CD4-positive, alpha-beta T cell treated with Interferon alpha-2 for 1 hour (primary cell): ENCODE measurements at regions not wholly inside any gene's neighbourhood (a gene's known extent, or its start where the extent isn't known, plus 50 kb on each side); places are given as distances from the start of the nearest gene placed in this dataset.

Source experiments
- DNase-seq, 2 donors: peaks; one replicate each; pipeline ENCODE4 v3.0.0-alpha.2; 2020 to 2022

DNA sequence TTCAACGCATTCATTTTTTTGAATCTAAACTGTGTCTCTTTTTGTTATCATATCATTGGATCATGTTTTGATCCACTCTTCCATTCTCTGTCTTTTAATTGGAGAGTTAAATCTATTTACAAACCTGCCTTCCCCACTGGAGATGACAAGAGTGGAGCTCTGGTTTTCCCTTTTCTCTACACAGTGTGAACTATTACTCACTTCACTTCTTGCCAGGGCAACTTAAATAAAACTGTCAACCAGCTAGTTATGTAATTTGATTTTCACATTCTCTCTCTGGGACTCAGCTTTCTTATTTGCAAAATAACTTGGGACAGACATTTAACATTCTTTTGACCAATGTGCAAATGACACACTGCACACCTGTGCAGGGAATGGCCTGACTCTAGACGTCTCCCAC lies 230.8 kb upstream of the CST7 start:
- DNase-seq = no peak

DNA sequence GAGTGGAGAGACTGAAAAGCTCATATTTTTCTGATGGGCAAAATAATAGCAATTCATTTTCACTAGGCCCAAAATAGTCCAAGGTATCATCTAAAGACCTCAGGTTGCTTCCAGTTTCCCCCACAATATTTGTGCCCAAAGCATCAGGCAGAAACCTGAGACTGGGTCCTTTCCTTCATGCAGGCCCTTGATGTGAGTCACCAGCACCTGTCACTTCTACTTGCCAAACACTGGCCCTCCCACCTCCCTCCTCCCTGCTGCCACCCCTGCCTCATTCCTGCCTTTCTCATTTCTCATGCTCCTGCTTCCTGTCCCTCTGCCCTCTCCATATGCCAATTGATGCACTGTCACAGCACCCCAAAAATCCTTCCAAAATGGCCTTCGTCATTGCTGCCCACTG lies 230.4 kb upstream of the CST7 start:
- no peak for DNase-seq

DNA sequence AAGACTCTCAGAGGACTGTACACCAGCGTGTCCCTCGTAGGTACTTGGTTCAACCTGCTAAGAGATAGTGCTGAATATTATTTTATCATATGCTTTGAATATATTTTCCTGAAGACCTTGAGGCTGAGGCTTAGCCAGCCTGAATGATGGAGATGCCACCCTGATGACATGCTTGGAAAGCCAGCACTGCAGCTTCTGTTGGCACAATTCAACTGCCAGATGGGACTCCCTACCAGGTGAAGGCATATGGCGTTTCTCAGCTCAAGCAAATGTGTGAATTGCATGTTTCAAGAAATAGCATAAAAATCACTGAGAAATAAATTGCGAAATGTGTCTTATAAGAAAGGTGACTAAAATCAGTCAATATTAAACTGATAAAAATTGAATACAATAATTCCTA lies 228.1 kb upstream of the CST7 start:
- no peak for DNase-seq

DNA sequence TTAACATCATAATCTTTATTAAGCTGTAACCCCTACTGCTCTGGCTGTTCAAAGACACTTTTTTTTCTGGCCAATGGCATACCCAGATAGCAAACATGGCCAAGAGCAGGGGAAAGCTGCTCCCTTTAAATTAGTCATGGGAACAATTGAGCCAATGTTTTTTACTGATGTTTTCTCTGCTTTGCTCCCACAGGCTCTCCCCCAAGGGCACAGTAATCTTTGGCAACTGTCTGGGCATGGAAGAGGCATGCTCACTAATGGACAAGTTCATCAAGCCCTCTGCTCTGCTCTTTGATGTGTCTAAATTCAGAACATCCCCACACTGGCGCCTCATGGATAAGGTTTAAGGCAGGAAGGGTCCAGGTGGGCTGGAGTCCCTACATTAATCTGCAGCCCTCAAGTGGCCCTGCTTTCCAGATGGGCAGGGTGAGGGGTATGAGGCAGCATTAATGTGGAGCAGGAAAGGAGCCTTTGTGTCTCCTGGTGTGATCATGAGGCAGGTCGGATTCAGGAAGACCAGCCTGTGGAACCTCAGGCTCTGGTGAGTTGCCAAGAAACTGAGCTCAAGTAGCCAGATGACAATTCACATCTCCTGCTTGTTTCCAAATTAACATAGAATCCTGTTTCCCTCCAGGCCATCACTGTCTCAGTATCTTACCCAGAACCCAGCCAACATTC lies 227.0 kb upstream of the CST7 start:
- DNase-seq = no peak

DNA sequence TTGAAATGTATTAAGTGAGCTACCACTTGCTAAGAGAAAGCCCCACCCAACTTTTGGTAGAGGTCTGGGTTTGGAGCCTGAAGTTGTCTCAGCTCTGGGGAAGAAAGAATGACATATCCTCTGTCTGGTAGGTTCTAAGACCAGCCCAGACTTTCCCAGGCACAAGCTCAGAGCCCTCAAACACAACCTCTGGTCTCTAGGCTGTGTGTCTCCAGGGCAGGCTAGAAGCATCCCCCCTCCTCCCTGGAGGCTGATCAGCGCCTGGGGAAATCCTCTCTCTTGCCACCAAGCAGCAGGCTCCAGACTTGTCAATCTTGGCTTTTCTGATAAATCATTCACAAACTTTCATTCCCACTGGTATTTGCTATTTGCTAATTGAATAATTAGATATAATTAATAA lies 226.5 kb upstream of the CST7 start:
- no peak for DNase-seq

DNA sequence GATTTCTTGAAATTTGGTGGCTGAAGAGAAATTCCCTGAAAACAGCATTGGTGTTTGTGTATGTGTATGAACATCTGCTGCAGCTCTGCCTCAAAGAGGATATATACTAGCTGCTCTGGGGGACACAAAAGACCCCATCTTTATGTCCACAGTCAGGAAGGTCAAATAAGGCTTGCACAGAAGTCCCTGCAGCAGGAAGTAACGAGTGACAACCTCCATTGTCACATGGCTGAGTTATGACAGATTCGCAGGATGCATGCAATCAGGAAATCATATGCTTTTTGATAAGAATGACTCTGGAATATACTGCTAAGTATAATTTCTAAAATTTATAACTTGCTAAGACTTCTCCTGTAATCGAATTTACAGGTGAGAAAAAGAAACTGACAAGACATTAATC lies 225.9 kb upstream of the CST7 start:
- DNase-seq = no peak

DNA sequence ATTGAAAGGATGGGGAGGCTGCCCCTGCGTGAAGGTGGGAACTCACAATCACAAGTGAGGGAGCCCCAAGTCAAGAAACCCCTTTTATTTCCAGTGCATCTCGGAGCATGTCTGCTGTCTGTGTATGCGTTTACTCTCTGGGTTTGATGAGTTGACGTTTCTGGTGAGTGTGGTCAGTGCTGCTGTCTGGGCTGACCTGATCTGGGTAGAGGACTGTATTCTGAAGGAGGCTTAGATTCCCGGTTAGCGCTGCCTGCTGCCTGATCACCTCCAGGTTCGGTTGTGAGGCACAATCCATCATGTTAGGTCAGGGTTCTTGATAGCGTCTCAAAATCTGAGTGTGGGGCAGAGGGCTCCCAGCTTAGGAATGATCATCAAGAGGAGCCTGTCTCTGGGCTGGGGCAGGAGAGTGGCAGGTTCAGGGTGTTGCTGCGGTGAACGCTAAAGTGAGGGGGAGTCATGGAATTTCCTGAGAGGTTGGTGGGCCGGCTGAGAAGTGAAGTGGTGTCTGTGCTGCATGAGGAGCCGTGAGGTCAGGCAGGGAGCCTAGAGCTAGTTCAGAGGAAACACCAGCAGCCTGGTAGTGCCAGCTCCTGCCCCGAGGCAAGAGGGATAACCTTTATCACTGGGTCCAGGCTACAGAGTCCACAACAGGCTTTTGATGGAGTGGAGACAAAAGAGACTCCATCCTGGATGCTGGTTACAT lies 225.3 kb upstream of the CST7 start:
- no peak for DNase-seq

DNA sequence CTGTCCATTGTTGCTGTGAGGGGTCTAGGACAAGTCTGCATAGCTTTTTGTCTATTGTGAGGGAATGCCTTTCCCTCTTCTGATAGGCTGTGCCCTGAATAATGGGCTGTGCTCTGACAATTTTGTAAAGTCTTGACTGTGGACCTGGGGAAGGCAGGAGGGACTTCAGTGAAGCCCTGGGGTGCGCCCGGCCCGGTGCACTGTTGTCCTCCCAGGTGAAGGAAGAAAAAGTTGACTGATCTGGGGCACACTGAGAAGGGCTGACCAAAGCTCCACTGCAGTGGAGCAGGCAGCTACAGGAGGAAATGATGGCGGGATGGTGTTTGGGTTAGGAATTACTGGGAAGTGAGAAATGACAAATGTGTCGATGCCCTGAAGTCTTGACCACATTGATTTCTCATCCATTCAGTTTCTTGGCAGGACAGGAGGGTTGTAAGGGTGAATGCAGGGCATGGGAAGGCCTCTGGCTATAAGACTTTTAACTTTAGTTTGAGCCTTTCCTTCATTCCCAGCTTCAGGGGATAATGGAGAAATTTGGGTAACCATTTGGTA lies 224.0 kb upstream of the CST7 start:
- DNase-seq = no peak

DNA sequence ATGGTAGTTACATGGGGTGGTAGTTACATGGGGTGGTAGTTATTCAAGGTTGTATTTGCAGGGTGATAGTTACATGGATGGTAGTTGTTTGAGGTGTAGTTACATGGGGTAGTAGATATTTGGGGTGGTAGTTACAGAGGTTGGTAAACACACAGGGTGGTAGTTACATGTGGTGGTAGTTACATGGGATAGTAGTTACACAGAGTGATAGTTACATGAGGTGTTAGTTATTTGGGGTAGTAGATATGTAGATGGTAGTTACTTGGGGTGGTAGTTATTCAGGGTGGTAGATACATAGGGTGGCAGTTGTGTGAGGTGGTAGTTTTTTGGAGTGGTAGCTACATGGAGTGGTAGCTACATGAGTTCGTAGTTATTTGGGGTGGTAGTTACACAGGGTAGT lies 221.3 kb upstream of the CST7 start:
- no peak for DNase-seq

DNA sequence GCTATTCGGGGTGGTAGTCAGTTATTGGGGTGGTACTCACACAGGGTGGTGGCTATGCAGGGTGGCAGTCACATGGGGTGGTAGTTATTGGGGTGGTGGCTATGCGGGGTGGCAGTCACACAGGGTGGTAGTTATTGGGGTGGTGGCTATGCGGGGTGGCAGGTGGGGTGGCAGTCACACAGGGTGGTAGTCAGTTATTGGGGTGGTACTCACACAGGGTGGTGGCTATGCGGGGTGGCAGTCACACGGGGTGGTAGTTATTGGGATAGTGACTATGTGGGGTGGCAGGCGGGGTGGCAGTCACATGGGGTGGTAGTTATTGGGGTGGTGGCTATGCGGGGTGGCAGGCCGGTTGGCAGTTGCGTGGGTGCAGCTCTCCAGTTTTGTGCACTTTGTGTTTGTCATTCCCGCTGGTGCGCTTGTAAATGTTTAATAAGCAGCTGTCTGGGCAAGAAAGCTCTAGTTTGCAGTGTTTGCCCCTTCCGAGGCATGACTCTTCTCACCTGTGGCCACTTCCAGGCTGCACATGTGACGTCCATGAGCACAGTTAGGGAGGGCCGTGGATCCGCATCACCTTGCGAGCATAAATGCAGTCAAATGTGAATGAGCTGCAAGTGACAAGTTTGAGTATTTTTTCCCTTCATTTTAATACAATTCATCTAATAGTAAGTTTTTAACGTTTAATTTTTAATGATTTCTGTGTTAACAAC lies 219.0 kb upstream of the CST7 start:
- no peak for DNase-seq

DNA sequence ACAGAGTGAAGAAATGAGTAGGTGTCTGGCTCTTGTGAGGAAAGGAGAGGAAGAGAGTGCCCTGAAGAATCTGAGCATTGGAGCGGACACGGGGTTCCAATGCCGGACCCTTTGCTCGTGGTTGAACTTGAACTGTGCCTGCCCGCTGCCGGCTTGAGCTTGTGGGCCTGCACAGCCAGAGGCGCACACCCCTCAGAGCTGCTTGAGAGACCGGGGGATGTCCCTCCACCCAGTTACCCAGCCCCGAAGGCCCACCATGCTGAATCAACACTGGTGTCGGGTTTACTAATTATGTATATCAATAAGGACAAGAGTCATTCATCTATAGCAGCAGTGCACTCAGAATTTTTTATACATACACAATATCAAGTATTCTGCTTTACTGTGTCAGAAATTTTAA lies 218.3 kb upstream of the CST7 start:
- DNase-seq = no peak

DNA sequence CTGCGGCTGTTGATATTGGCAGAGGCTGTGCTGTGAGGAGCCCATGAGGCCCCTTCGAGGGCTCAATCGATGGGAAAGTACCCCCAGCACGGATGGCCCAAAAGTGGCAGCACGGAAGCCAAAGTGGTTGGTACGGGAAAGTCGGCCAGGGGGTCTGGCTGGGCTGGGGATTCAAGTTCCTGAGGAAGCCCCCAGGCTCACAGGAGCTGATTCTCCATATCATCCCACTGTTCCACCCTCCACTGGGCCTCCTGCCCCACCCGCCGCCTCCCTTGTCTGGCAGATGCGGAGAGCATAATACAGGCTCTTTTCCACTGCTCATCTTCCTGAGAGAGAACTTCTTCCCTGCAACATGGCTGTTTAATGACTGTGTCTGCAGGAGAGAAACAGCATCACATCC lies 217.8 kb upstream of the CST7 start:
- DNase-seq = no peak

DNA sequence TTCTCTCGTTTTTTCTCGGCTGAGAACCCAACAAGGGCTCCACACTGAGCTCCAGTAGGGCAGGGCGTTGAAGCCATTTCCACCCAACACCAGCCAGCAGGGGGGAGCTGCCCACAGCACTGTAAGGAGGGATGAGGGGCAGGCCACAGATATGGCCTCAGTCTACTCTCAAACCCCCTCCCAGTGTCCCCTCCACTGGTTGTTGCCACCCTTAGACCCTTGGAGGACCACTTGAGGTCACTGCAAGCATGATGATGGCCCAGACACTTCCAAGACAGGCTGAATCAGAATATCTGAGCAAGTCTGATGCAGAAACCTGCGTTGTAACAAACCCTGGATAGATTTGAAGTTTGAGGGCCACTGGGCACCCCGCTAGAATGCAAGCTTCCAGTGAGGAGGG lies 217.0 kb upstream of the CST7 start:
- DNase-seq = no peak

DNA sequence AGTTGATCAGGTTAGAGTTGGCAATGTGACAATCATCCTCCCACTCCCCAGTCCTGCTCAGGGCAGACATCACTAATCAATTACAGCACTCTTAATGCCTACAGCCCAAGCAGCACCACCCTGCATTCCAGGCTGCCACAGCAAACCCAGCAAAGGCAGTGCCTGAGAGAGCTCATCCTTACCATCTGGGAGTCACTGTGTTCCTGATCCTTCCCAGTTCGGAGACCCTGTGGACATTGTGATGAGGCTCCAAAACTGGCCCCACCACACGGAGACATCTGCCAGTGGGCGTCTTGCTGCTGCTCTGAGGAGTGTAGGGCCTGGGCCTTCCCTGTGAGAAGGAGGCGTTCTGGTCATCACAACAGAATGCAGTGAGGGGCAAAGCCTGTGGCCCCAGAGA lies 216.5 kb upstream of the CST7 start:
- no peak for DNase-seq

DNA sequence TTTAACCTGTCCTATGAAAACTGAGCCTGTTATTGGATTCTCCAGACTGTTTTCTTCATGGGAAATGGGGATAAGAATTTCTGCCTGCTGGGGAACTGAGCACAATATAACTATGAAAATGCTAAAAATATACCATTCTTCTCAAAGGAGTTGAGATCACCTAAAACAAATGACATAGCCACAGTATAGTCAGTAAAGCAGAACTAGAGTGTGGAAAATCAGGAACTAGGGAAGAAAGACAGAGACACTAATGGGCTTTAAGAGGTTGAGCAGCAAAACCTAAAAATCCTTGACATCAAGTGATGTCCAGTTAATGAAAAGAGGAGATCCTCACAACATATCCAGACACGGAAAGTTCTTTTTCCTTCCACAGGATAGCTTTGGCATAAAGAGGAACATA lies 215.7 kb upstream of the CST7 start:
- DNase-seq = no peak

DNA sequence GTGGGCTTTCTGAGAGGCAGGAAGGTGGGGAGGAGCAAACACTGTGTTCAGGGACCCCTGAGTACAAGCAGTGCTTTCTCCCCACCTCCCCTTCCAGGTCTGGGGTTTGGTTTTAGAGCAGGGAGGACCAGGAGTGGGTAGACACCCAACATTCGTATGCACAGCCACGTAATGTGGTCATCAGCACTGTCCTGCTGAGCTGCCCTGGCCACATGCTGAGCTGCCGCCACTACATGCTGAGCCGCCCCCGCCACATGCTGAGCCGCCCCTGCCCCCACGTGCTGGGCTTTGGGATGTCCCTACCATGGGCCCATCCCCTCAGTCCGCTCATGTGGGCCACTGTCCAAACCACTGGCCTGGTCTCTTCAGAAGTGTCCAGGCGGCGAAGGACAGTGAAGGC lies 214.9 kb upstream of the CST7 start:
- no peak for DNase-seq

DNA sequence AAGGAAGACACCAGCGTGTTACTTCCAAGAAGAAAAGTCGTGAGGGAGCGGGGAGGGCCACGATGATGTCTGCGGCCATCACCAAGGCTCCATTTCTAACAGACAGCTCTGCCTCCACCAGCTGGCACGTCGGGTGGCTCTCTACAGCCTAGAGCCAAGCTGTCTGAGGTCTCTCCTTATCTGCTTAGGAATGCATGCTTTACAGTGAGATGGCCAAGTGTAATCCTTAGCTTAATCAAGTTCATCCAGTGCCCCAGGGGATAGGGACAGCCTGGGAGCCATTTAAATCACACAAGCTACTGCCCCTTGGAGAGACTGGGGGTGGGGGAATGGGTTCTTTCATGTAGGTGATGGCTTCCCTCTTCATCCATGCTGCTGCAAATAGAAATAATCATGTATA lies 213.8 kb upstream of the CST7 start:
- DNase-seq = no peak

DNA sequence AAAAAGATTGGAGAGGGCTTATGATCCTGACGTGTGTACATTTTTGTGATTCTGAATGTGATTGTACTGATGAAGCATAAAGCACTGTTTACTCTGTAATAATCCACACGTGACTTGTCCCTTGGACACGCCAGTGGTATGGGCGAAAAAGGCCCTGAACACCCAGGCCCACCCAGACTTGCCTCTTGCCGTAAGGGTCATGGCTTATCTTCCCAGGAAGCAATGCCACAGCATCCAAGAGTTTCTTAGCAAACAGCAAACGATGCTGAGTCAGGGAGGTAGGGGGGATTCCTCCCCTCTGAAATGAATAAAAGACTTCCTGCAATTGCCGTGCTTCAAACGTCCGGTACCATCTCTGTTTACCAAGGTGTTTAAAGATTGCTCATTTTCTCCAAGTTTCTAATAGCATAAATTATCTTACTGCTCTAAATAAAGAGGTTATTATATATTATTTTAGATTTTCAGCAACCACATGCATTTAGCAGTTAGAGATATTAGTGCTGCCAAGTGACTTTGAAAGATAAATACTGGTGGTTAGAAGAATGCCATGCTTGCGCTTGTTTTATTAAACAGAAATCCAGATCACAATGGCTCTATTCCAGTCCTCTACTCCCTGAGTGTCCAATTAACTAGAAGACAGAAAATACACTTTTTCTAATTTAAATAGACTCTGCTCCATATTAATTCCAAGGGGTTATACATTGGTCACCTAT lies 212.8 kb upstream of the CST7 start:
- no peak for DNase-seq

DNA sequence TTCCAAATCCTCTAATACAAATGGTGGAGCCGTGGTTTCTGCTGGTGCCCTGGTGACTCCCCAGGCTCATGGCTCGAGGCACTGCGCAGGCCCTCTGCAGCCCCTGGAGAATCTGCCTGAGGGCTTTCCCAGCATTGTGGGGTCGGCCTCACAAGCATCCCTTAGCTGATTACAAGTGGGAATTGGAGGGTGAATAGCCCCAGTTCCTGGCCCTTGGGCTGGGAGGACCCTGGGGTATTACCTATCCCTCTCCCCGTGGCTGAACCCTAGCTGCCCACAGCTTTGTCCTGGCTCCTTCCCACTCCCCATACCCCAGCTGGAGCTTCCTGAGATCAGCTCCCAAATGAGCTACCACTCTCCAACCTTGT lies 212.2 kb upstream of the CST7 start:
- no peak for DNase-seq

DNA sequence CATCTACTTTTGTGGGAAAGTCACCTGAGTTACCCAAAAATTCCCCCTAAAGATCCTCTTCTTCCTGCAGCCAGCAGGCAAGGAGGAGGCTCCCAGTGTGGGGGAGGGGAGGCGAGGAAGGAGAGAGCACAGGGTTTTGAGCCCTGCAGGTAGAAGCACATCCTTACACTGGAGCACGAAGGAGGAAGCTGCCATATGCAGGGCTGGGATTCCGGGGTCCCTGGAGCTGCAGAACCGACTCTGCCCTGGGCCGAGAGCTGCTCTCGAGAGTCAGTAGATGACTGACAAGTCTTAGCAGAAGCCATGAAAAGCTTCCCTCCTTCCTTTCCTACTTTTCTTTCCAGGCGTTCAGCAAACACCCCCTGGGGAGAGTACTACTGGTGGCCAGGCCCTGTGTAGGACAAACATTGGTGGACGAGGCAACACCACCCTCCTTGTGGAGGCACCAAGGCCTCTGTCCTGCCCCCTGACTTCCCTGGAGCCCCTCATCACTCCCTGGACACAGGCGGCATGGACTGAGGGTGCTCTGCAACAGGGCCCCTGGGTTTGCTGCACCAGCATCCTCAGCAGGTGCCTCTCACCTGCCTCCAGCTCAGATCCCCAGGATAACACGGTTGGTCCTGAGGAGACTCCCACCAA lies 211.7 kb upstream of the CST7 start:
- no peak for DNase-seq

DNA sequence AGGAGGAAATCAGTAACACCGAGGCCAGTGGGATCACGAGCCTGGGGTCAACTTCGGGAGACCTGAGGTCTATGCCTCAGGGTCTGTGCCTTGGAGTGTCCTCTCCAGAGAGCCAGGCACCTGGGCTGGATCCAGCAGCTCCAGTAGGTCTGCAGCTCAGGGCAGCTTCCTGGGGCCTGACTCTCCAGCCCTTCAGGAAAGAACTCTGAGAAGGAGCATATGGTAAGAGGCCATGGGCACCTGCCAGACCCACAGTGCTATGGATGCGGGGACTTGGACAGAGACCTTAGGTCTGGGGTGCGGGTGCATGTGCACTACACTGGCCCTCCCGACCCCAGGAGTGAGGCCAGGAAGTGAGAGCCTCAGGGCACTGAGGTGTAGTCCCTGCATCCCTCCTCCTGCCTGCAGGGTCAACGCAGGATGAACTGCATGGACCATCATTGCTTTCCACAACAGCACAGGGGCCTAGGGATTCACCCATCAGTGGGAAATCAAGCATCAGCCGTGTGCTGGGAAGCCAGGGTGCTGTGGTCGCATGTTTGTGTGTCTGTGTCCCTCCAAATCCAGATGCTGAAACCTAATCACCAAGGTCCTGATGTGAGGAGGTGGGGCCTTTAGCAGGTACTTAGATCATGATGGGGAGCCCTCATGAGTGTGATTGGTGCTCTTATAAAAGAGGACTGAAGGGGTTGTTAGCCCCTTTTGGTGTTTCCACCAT lies 210.9 kb upstream of the CST7 start:
- DNase-seq = no peak

DNA sequence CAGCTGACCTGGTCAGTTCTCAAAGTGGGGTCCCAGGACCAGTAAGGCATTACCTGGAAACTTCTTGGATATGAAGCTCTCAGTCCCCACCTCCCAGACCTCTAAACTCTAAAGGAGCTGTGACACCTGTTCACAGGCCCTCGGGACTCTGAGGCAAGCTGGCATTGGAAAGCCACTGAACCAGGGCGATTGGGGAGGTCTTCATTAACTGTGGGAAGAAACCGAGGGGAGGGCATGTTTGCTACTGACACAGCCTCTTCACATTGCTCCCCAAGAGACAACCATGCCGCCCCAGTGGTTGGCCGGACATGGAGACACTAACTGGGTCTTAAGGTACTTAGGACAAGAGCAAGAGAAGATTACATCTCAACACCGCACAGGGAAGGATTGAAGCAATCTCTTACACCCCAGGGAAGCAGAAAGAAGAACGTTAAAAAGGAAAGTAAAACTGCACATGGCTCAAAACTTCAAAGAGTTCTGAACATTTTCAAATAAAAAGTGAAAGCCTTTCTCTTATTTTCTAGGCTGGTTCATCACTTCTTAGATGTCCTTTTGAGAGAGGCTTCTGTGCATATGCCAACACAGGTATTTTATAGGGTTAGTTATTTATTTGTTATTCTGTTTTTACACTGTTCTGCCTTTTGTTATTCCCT lies 210.0 kb upstream of the CST7 start:
- DNase-seq = peak in 1 of 2 donors; percentile 5
